ENCODE measurements at regions not wholly inside any gene's neighbourhood (a gene's known extent, or its start where the extent isn't known, plus 50 kb on each side); places are given as distances from the start of the nearest gene placed in this dataset.

DNA sequence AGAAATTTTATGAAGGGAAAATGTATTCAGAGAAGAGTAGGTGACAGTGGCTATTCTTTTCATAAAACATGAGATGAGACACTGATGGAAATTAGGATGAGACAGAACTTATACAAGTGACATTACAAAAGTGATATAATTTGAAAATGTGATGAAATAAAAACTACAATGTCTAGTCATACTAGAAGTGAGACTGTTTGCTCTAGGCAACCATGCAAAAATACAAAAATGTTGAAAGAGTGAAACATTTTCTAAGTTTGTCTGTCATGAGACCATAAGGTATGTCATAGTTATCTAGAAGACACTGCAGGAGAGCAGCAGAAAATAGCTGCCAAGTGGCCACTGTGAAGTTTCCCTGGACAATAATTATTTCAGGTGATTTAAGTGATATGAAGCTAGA, 459.5 kb downstream of the DIPK2A start:
- no peak overlapping the region for H3K9ac ChIP-seq (ENCODE audit: low read length)
- H3K27ac ChIP-seq (ENCODE audit: low read length): no peak overlapping the region
- no peaks in the 10 kb centered on the region for H3K79me2 ChIP-seq (replicated peaks; ENCODE audit: insufficient read depth, low read length)
- no peaks in the 10 kb centered on the region for H3F3A ChIP-seq (ENCODE audit: insufficient read depth, low read length, poor library complexity, severe bottlenecking)
- TF ChIP-seq RAD21 (conservative IDR thresholded peaks at IDR 0.05) (no peak), EP300 (conservative IDR thresholded peaks at IDR 0.05; ENCODE audit: poor library complexity, severe bottlenecking) (no peak), EZH2 (IDR thresholded peaks at IDR 0.05; ENCODE audit: borderline replicate concordance, insufficient read depth, low read length, poor library complexity, severe bottlenecking) (no peak), TAF1 (IDR thresholded peaks at IDR 0.05; ENCODE audit: low read depth) (no peak), POLR2AphosphoS5 (IDR thresholded peaks at IDR 0.05) (no peak), MXI1 (conservative IDR thresholded peaks at IDR 0.05; ENCODE audit: poor library complexity, severe bottlenecking) (no peak), SMC3 (conservative IDR thresholded peaks at IDR 0.05; ENCODE audit: poor library complexity) (no peak)
- TF ChIP-seq, protein P1, sequence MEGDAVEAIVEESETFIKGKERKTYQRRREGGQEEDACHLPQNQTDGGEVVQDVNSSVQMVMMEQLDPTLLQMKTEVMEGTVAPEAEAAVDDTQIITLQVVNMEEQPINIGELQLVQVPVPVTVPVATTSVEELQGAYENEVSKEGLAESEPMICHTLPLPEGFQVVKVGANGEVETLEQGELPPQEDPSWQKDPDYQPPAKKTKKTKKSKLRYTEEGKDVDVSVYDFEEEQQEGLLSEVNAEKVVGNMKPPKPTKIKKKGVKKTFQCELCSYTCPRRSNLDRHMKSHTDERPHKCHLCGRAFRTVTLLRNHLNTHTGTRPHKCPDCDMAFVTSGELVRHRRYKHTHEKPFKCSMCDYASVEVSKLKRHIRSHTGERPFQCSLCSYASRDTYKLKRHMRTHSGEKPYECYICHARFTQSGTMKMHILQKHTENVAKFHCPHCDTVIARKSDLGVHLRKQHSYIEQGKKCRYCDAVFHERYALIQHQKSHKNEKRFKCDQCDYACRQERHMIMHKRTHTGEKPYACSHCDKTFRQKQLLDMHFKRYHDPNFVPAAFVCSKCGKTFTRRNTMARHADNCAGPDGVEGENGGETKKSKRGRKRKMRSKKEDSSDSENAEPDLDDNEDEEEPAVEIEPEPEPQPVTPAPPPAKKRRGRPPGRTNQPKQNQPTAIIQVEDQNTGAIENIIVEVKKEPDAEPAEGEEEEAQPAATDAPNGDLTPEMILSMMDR (IDR thresholded peaks at IDR 0.05; ENCODE audit: poor library complexity, severe bottlenecking): no peak
- TF ChIP-seq, protein P2, sequence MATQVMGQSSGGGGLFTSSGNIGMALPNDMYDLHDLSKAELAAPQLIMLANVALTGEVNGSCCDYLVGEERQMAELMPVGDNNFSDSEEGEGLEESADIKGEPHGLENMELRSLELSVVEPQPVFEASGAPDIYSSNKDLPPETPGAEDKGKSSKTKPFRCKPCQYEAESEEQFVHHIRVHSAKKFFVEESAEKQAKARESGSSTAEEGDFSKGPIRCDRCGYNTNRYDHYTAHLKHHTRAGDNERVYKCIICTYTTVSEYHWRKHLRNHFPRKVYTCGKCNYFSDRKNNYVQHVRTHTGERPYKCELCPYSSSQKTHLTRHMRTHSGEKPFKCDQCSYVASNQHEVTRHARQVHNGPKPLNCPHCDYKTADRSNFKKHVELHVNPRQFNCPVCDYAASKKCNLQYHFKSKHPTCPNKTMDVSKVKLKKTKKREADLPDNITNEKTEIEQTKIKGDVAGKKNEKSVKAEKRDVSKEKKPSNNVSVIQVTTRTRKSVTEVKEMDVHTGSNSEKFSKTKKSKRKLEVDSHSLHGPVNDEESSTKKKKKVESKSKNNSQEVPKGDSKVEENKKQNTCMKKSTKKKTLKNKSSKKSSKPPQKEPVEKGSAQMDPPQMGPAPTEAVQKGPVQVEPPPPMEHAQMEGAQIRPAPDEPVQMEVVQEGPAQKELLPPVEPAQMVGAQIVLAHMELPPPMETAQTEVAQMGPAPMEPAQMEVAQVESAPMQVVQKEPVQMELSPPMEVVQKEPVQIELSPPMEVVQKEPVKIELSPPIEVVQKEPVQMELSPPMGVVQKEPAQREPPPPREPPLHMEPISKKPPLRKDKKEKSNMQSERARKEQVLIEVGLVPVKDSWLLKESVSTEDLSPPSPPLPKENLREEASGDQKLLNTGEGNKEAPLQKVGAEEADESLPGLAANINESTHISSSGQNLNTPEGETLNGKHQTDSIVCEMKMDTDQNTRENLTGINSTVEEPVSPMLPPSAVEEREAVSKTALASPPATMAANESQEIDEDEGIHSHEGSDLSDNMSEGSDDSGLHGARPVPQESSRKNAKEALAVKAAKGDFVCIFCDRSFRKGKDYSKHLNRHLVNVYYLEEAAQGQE (IDR thresholded peaks at IDR 0.05; ENCODE audit: borderline replicate concordance): no peak
- H4K20me1 ChIP-seq (ENCODE audit: insufficient read depth): no peaks in the 10 kb centered on the region
- no peak overlapping the region for H3K4me3 ChIP-seq (ENCODE audit: low read length)
- H3K4me2 ChIP-seq (ENCODE audit: low read length): no peak overlapping the region
- H3K9me2 ChIP-seq (ENCODE audit: insufficient read depth, low read length): no peaks in the 10 kb centered on the region
- H3K9me3 ChIP-seq (ENCODE audit: low read length): no peaks in the 10 kb centered on the region
- no peaks in the 10 kb centered on the region for H3K27me3 ChIP-seq (ENCODE audit: insufficient read depth, low read depth, low read length)
- no peaks in the 10 kb centered on the region for H3K36me3 ChIP-seq (ENCODE audit: insufficient read depth, low read length)
- H2AFZ ChIP-seq (ENCODE audit: low read depth, low read length): no peak overlapping the region

DNA sequence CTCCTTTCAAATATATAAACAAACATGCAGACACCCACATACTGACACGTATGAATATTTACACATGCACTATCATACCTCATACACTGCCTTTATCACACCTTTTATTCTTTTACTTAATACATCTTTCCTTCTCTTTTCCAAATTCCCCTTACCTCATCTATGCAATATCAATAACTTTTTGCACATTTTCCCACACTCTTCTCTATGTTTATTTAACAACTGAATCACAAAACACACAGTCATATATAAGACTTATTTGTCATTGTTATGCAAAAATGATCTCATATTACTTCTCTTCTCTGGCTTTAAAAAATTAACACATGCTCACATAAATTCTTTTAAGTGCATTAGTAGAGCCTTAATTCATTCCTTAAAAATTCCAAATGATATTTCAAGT, 461.4 kb downstream of the DIPK2A start:
- no peaks in the 10 kb centered on the region for H3K36me3 ChIP-seq (ENCODE audit: insufficient read depth, low read length)
- no peak overlapping the region for H3K4me2 ChIP-seq (ENCODE audit: low read length)
- H3K79me2 ChIP-seq (replicated peaks; ENCODE audit: insufficient read depth, low read length): no peaks in the 10 kb centered on the region
- no peak overlapping the region for H2AFZ ChIP-seq (ENCODE audit: low read depth, low read length)
- TF ChIP-seq TAF1 (IDR thresholded peaks at IDR 0.05; ENCODE audit: low read depth) (no peak), MXI1 (conservative IDR thresholded peaks at IDR 0.05; ENCODE audit: poor library complexity, severe bottlenecking) (no peak), EP300 (conservative IDR thresholded peaks at IDR 0.05; ENCODE audit: poor library complexity, severe bottlenecking) (no peak), POLR2AphosphoS5 (IDR thresholded peaks at IDR 0.05) (no peak), SMC3 (conservative IDR thresholded peaks at IDR 0.05; ENCODE audit: poor library complexity) (no peak), RAD21 (conservative IDR thresholded peaks at IDR 0.05) (no peak)
- TF ChIP-seq, protein P2 (IDR thresholded peaks at IDR 0.05; ENCODE audit: borderline replicate concordance): no peak
- no peaks in the 10 kb centered on the region for H3K9me3 ChIP-seq (ENCODE audit: low read length)
- H3K4me3 ChIP-seq (ENCODE audit: low read length): no peak overlapping the region
- no peaks in the 10 kb centered on the region for H3K27me3 ChIP-seq (ENCODE audit: insufficient read depth, low read depth, low read length)
- no peak overlapping the region for H3K27ac ChIP-seq (ENCODE audit: low read length)
- H4K20me1 ChIP-seq (ENCODE audit: insufficient read depth): no peaks in the 10 kb centered on the region
- no peaks in the 10 kb centered on the region for H3K9me2 ChIP-seq (ENCODE audit: insufficient read depth, low read length)
- no peaks in the 10 kb centered on the region for H3F3A ChIP-seq (ENCODE audit: insufficient read depth, low read length, poor library complexity, severe bottlenecking)
- no peak overlapping the region for H3K9ac ChIP-seq (ENCODE audit: low read length)
